OCI-LY7 (cell line): ENCODE measurements at regions not wholly inside any gene's neighbourhood (a gene's known extent, or its start where the extent isn't known, plus 50 kb on each side); places are given as distances from the start of the nearest gene placed in this dataset.

Experiments used
- BruUV-seq: library from RNA; stranded (reverse); fragments of 400-500 nt; replicated peaks from 2 replicates; lab custom pipeline; 2021; lab: Mats Ljungman, UMichigan
- CTCF ChIA-PET: fragments of 300-600 bp; sonication (Branson Sonifier 250); formaldehyde crosslinking; loops from one replicate; lab custom pipeline; 2022; ENCODE audit warnings: antibody characterized with exemption; ENCODE audit not compliant: unreplicated experiment; lab: Charles Lee
- POLR2A ChIA-PET: fragments of 300-600 bp; sonication (Branson Sonifier 250); formaldehyde crosslinking; loops from one replicate; lab custom pipeline; 2022; ENCODE audit warnings: antibody characterized with exemption; lab: Charles Lee
- DNase-seq: peaks from one replicate; pipeline ENCODE4 v3.0.0-alpha.2; 2015; ENCODE audit warnings: low spot score
- H2AFZ ChIP-seq: fragments of 200-600 bp; sonication (generic), shearing (Covaris generic); 2 replicates; pipeline ENCODE4 v1.6.1; 2014; ENCODE audit warnings: mild to moderate bottlenecking, antibody characterized with exemption, low read length, moderate library complexity
- H3K27ac ChIP-seq: fragments of 200-600 bp; sonication (generic); 2 replicates; pipeline ENCODE4 v1.5.1; 2014; ENCODE audit warnings: mixed run types, low read depth, mild to moderate bottlenecking, moderate library complexity, low read length, inconsistent platforms; ENCODE audit not compliant: poor library complexity, severe bottlenecking
- H3K36me3 ChIP-seq: fragments of 200-600 bp; sonication (generic); 2 replicates; pipeline ENCODE4 v1.6.1; 2014; ENCODE audit warnings: mild to moderate bottlenecking, antibody characterized with exemption, low read length, moderate library complexity, mixed read lengths; ENCODE audit not compliant: insufficient read depth
- H3K4me1 ChIP-seq: fragments of 200-600 bp; sonication (generic); 2 replicates; pipeline ENCODE4 v1.5.1; 2014; ENCODE audit warnings: mild to moderate bottlenecking, low read length; ENCODE audit not compliant: insufficient read depth, poor library complexity, severe bottlenecking
- H3K4me2 ChIP-seq: fragments of 200-600 bp; sonication (generic); 2 replicates; pipeline ENCODE4 v1.6.1; 2014; ENCODE audit warnings: mild to moderate bottlenecking, low read length
- H3K4me3 ChIP-seq: fragments of 200-600 bp; sonication (generic); 2 replicates; pipeline ENCODE4 v1.5.1; 2014; ENCODE audit warnings: mild to moderate bottlenecking, low read depth, low read length; ENCODE audit not compliant: poor library complexity, severe bottlenecking
- H3K79me2 ChIP-seq: fragments of 200-600 bp; sonication (generic); 2 replicates; pipeline ENCODE4 v1.6.1; 2016; ENCODE audit warnings: low read depth, mild to moderate bottlenecking, low read length, moderate library complexity, mixed read lengths; ENCODE audit not compliant: insufficient read depth
- H3K9me2 ChIP-seq: fragments of 200-600 bp; sonication (generic); 2 replicates; pipeline ENCODE4 v1.6.1; 2016; ENCODE audit warnings: mild to moderate bottlenecking, low read length, mixed read lengths; ENCODE audit not compliant: insufficient read depth
- H3K9me3 ChIP-seq: fragments of 200-600 bp; sonication (generic); 2 replicates; pipeline ENCODE4 v1.6.1; 2014; ENCODE audit warnings: mild to moderate bottlenecking, mixed run types, low read length, mixed read lengths
- H4K20me1 ChIP-seq: fragments of 200-600 bp; sonication (generic); 2 replicates; pipeline ENCODE4 v1.6.1; 2014; ENCODE audit warnings: mild to moderate bottlenecking, antibody characterized with exemption, low read length, moderate library complexity, mixed read lengths; ENCODE audit not compliant: insufficient read depth
- EZH2phosphoT487 ChIP-seq: fragments of 200-600 bp; sonication (generic); IDR thresholded peaks from 2 replicates; pipeline ENCODE4 v1.6.1; 2018; ENCODE audit warnings: low read depth, borderline replicate concordance, mild to moderate bottlenecking, mixed run types, antibody characterized with exemption, low read length, moderate library complexity, mixed read lengths
- intact Hi-C: fragments of 100-400 bp; cut with micrococcal nuclease; formaldehyde crosslinking; loops from one replicate; pipeline ENCODE4 v1.10.0; 2022; ENCODE audit not compliant: unreplicated experiment
- TF ChIP-seq, protein P1 (sequence below): fragments of 200-600 bp; sonication (generic); conservative IDR thresholded peaks from 2 replicates; pipeline ENCODE4 v1.5.1; 2014; ENCODE audit warnings: mild to moderate bottlenecking, antibody characterized with exemption, low read length, moderate library complexity, mixed read lengths

DNA sequence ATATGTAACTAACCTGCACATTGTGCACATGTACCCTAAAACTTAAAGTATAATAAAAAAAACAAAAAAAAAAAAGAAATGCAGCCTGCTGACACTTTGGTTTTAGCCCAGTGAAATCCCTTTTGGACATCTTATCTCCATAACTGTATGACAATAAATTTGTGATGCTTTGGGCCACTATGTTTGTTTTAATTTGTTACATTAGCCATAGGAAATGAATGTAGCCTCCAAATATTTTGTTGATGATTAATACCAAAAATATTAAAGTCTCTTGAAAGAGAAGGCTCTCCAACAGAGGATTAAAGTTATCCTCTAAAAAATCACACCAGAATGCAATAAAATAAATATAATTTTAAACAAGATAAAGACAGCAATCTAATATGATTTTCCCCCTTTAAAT lies 852.7 kb upstream of the SLIT2 start:
- intact Hi-C loops = no loop called here
- no peak for DNase-seq
- Histone ChIP-seq H3K4me1 (no peaks in the 10 kb centered on the region), H2AFZ (no peak overlapping the region), H3K27ac (no peak overlapping the region), H3K4me2 (no peak overlapping the region), H4K20me1 (no peaks in the 10 kb centered on the region), H3K79me2 (no peaks in the 10 kb centered on the region), H3K9me2 (no peaks in the 10 kb centered on the region), H3K9me3 (no peaks in the 10 kb centered on the region), H3K4me3 (no peak overlapping the region), H3K36me3 (no peaks in the 10 kb centered on the region)
- ChIA-PET CTCF (no interaction called here), POLR2A (no interaction called here)
- no TSS peak for BruUV-seq
- no peak for TF ChIP-seq EZH2phosphoT487
- TF ChIP-seq, protein P1, sequence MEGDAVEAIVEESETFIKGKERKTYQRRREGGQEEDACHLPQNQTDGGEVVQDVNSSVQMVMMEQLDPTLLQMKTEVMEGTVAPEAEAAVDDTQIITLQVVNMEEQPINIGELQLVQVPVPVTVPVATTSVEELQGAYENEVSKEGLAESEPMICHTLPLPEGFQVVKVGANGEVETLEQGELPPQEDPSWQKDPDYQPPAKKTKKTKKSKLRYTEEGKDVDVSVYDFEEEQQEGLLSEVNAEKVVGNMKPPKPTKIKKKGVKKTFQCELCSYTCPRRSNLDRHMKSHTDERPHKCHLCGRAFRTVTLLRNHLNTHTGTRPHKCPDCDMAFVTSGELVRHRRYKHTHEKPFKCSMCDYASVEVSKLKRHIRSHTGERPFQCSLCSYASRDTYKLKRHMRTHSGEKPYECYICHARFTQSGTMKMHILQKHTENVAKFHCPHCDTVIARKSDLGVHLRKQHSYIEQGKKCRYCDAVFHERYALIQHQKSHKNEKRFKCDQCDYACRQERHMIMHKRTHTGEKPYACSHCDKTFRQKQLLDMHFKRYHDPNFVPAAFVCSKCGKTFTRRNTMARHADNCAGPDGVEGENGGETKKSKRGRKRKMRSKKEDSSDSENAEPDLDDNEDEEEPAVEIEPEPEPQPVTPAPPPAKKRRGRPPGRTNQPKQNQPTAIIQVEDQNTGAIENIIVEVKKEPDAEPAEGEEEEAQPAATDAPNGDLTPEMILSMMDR = no peak

DNA sequence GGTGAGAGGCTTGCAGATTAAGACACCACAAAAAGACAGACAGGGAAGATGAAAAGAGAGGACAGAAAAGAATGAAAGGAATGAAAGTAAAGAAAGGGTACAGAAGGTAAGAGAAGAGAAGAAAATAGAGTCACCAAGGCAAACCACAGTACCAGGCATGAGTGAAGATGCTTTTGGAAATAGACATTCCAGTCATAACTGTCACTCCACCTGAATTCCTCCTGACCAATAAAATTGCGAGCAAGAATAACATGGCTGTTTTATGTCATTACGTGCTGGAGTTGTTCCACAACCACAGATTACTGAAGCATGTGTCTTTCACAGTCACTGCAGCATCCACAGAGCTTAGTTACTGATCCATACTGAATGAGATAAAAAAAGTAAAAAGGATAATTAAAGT lies 864.9 kb upstream of the SLIT2 start:
- Histone ChIP-seq H3K79me2 (no peaks in the 10 kb centered on the region), H3K36me3 (no peaks in the 10 kb centered on the region), H4K20me1 (no peaks in the 10 kb centered on the region), H3K27ac (no peak overlapping the region), H3K4me2 (no peak overlapping the region), H3K4me3 (no peak overlapping the region), H2AFZ (no peak overlapping the region), H3K9me2 (no peaks in the 10 kb centered on the region), H3K9me3 (no peaks in the 10 kb centered on the region), H3K4me1 (no peaks in the 10 kb centered on the region)
- no peak for DNase-seq
- no peak for TF ChIP-seq EZH2phosphoT487
- TF ChIP-seq, protein P1 = no peak
- intact Hi-C loops = no loop called here
- BruUV-seq = no TSS peak
- ChIA-PET CTCF (no interaction called here), POLR2A (interaction anchor here (0.6 kb wide), 1 partner anchor 22 kb away, joined by 3 read pairs; no protein-coding TSS in a partner anchor)

DNA sequence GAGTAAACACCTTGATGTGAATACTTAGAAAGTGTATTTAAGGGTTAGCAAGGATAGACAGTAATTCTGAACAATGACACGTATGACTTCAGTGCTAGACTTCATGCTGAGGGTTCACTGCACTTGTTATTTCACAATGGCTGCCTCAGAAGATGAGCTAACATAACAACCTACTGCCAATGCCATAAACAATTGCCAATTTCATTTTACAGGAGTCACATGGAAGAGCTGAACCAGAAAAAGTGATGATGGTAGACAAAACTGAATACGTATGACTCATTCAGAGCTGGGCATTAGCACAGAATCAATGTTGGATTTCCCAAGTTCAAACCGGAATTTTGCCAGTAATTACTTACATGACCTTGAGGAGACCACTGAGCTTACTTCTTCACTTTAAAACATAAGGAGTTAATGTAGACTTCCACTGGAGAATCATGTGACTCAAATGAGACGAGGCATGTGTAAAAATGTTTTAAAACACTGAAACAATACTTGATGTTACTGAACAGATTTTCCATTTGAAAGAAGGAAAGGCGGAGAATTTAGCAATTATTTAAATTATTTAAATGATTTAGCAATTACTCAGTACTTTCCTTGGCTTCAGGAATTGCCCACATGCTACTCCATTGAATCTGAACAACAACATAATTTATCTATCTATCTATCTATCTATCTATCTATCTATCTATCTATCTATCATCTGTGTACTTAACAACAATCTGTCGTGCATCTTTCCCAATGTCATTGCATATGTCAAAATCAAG lies 868.5 kb upstream of the SLIT2 start:
- Histone ChIP-seq H4K20me1 (no peaks in the 10 kb centered on the region), H3K27ac (no peak overlapping the region), H3K9me2 (no peaks in the 10 kb centered on the region), H3K4me2 (no peak overlapping the region), H2AFZ (no peak overlapping the region), H3K36me3 (no peaks in the 10 kb centered on the region), H3K9me3 (no peaks in the 10 kb centered on the region), H3K79me2 (no peaks in the 10 kb centered on the region), H3K4me1 (no peaks in the 10 kb centered on the region), H3K4me3 (no peak overlapping the region)
- intact Hi-C loops = no loop called here
- CTCF ChIA-PET = no interaction called here
- no peak for TF ChIP-seq EZH2phosphoT487
- TF ChIP-seq, protein P1 = no peak
- DNase-seq = no peak
- no TSS peak for BruUV-seq
- POLR2A ChIA-PET = interaction anchor here (0.5 kb wide), 1 partner anchor 325 kb away, joined by 3 read pairs; no protein-coding TSS in a partner anchor
